Fibroblast of skin of left quadriceps (primary cell): ENCODE measurements at regions not wholly inside any gene's neighbourhood (a gene's known extent, or its start where the extent isn't known, plus 50 kb on each side); places are given as distances from the start of the nearest gene placed in this dataset.

Experiments used
- DNase-seq, 2 experiments: peaks; one replicate each; pipeline ENCODE4 v3.0.0-alpha.2; 2013; ENCODE audit warnings: low read depth in 2 of 2

DNA sequence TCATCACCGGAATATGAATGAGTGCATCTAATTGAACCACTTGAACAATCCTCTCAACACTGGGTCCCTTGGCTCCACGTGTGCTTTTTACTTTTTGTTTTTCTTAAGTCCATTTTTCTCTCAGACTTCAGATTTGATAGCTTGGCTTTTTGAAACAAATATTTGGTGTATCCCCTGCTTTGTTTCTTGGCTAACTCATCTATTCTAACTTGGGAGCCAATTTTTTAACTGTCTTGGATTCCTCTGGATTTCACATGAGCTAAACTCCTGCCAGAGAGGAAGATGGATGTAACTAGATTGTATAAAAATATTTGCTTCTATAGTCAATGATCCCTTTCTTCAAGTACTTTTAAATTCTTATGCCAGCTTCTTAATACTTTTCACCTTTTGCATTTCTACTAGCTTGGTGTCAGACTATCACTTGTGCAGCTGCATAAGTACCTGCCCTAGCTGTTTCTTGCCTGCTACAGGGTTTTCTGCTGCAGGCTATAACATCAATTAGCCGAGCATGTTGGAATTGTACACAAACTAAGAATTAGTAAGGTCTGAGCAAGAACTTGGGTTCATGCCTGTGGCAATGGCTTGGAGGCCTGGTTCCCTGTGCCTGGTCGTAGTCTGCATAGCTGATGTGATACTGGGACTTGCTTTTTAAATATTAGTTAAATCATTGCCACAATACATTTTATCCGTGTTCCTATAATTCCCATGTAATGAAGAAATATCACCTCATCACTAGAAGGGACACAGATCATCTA lies 281.5 kb downstream of the EN1 start:
- no peak for DNase-seq

DNA sequence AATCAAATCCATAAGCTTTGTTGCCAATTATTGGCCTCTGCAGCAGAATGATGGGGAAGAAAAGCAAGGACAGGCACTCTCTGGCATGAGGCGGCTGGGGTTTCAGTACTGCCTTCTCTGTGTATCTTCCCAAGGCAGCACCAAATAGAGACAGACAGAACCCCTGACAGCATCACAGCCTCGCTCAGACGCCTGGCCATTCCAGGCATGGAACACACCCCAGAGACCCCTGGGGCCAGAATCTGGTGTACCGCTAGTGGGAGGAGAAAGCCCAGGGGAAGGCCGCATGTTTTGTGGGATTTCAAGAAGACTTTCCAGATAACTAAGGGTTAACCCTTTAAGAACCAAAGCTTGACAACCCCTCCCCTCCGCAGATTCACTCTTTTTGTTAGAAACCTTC lies 282.1 kb downstream of the EN1 start:
- DNase-seq = no peak

DNA sequence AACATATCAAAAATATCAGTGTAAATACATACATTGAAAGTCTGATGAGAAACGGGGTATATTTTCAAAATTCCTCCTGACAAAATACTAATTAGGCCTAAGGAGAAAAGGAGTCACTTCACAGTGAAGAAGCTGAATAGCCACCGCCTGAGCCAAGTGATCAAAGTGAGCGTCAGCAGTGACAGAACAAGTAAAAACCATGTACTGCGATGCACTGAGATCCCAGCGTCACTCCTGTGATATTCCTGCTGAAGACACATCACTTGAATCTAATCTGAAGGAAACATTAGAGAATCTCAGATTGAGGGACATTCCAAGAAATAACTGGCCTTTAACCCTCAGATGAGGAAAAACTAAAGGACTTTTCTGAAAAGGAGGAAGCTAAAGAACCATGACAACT lies 285.3 kb downstream of the EN1 start:
- DNase-seq = no peak

DNA sequence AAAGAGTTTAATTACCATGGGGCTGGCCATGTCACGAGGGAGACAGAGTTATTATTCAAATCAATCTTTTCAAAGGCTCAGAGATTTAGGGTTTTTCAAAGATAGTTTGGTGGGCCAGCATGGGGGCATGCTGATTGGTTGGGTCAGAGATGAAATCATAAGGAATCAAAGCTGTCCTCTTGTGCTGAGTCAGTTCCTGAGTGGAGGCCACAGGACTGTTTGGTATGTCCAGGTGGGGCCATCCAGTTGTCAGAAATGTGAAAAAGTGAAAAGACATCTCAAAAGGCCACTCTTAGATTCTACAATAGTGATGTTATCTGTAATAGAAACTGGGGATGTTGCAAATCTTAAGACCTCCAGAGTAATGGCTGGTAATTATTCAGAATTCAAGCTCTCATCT lies 288.6 kb downstream of the EN1 start:
- no peak for DNase-seq

DNA sequence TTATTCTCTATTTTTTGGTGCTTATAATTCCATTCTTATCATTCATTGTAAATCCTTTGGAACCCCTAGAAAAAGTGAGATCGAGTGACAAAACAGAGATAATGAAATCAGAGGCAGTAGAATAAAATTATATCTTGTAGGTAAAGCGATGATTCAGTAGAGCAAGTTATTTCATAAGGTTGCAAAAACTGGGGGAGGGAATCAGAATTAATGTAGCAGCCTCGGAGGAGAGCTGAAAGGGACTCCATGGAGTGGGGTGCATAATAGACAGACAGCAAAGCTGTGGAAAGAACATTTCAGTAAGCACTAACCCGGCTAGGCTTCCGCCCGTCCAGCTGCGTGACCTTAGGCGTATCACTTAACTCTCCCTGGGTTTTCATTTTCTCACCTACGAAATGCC lies 289.7 kb downstream of the EN1 start:
- no peak for DNase-seq

DNA sequence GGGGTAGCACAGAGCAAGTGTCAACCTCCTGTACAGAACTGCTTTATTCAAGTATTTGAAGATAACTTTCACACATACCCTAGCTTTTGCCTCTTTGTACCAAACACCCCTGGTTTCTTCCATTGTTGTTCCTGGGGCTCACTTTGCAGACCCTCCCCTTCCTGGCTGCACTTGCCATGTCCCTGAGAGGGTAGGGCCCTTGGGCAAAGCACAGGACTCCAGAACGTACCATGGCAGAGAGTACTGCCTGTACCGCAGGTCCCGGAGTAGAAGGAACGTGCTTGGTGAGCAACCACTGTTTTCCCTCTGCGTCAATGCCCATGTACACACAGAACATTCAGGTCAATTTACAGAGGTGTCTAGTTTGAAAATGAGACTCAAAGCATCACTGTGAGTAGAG lies 290.4 kb downstream of the EN1 start:
- no peak for DNase-seq

DNA sequence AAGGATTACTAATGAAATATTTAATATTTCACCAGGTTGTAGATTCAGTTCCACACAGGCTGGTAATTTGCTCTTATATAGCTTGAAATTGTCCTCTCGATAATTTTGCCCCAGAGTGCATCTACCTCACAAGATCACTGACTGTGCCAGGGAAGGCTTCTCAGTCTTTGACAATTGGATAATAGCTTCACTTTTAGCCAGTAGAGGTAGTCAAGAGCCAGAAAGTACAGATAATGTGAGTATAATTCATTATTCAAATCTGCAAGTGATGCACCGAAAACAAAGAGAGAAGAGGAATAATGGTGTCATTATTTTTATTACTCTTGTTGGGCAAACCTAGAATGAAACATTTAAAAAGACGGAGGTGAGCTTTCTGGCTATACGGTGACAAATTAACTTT lies 292.8 kb downstream of the EN1 start:
- DNase-seq = no peak

DNA sequence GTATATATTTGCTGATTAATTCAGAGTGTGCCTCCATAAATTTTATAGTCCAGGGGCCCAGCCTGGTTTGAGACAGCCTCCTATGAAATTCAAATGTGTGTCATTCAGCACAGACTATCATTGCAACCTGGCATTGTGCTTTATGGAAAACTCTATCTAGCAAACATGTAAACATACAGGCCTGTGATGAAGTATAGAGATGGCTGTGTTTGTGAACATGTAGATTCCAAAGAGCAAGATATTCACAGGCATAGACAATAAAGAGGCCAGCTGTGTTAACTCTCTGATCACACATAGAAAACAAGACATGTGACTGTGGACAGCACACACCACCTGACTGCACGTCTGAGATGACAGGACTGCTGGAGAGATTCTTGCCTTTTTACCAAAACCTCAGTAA lies 297.9 kb downstream of the EN1 start:
- DNase-seq = no peak

DNA sequence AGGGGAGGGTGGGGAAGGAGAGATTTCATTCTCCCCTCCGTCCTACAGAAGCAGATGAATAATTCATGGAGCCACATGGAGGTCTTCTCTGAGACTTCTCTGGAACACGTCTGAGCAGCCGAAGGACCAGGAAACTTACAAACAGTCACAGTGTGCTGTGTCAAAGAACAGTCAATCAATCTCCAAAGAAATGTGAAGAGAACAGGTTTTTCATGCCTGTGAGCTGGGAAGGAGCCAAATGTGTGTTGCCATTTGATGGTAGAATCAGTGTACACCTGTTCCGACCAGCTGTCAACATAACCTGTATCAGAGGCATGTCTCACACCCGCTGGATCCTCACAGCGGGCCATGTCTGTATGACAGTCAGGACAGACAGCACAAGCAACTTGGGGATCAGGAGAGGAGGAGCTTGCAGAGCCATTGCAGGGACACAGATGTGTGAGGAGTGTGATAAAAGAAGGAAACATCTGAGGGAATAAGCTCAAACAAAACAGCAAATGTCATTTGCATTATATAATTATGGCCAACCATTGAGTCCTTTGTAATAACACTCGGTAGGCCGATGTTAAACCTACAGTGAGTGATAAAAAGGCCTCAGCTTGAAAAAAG lies 298.5 kb downstream of the EN1 start:
- DNase-seq = no peak

DNA sequence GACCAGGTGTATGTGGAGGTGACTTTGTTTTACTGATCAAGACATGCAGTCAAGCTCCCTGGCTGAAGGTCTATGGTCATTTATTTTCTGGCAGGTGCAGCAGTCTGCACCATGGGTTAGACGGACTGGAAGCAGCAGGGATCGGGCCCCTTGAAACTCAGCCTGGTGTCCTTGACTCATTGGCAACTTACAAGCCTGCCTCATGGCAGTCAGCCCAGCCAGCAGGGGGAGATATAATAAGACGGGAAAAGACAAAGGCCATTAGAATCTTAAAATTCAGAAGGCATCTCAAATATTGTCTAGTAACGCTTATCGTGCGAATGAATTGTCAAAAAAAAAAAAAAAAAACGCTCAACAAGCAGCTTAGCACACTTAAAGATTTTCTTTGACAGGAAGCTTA lies 308.2 kb downstream of the EN1 start:
- DNase-seq = no peak

DNA sequence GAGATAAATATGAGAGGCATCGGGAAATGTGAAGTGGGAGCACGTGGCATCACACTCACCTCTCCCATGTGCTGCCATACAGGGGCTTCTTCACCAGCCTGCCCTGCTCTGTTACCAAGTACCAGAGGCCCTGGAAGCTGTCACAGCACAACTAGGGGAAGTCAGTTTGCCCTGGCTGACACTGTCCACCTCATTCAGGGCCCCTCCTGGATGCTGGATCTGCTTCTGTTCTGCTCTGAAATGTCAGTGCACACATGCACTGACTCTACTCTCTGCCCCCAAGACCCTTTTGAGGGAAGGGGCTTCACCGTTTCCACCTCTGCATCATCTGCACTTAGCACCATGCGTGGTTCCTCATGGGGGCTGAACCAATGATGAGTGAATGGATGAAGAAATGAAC lies 311.1 kb downstream of the EN1 start:
- no peak for DNase-seq

DNA sequence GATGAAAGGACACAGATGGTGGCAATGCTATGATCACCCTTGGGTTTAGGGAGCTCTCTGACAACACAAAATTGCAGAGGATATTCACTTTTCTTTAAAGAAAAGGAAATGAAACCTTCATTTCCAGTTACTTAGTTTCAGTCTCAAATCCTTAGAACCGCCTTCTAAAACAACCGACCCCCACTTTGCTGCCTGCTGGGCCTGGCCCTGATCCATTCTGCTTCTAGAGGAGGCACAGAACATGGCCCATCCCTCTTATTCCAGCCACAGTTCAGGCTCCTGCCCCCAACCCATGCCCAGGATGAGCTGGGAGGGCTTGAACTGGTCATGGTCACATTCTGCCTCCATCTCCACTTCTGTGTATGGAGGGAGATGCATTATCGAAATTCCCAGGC lies 311.6 kb downstream of the EN1 start:
- no peak for DNase-seq

DNA sequence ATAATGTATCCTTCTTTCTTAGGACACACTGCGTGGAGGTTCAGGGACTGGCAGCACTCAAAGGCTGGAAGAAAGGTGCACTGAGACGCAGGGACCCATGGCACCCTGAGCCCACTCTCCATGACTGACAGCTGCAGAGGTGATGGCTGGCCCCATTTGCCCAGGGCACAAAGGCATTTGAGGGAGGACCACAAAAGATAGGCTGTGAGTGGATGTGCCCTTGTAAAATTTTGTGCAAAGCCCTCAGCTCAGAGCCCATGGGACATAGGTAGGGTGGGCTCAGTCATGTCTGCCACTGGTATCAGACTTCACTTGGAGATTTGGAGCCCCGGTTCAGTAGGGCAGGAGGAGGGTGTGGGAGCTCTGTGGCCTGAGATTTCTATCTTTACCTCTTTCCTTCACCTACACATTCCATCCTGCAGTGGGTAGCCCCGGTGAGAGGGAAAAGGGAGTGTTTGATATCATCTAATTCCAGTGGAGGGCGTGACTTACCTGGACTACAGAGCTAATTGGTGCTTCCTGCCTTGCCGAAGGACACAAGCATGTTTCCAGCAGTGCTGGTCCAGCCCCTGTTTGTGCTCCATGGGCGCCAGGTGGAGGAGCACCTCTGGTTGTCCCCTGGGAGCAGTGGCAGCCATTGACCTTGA lies 312.2 kb downstream of the EN1 start:
- DNase-seq = no peak

DNA sequence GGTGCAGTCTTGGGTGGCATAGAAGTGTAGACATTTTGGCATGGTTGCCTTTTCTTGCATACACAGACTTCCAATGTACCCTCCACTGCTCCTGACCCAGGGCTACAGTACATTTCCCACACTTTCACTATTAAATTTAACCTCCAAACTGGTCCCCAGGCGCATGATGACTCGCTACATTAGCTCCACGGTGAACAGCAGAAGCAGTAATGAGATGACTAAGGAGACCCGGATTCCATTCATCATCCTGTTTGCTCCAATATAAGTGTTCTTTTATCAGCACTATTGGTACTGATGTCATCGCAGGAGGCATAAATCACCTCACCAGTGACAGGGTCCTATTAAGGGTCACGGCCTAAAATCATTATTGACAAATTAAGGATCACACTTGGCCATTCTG lies 316.5 kb downstream of the EN1 start:
- peak; percentile 59 to 67 for DNase-seq

DNA sequence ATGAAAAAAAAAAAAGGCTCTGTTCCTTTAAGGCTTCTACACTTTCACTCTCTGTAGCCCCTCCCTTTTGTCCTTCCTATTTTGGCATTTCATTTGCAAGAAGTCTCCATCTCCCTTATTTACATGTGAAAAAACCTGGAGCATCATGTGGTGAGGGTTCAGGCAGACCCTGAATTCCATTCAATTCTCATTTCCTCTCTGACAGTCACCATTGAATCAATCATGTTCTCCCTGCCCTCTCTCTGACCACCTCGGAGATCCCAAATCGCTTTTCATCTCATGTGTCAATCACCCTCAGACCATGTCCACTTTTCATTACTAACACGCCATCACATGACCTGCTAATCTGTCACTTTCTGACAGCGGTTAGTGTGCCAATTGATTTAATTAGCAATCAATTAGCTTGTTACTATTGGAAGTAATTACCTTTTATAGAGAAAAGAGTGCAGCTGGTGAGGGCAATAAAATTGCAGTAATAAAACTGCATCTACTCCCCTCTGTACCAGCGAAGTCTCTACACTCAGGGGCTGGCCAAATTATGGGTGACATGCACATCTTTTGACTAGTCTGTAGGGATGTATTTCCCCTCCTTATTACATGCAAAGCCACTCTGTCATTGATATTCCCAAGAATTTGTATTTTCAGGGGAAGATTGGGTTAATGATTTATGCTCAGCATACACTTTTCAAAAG lies 317.4 kb downstream of the EN1 start:
- DNase-seq = no peak

DNA sequence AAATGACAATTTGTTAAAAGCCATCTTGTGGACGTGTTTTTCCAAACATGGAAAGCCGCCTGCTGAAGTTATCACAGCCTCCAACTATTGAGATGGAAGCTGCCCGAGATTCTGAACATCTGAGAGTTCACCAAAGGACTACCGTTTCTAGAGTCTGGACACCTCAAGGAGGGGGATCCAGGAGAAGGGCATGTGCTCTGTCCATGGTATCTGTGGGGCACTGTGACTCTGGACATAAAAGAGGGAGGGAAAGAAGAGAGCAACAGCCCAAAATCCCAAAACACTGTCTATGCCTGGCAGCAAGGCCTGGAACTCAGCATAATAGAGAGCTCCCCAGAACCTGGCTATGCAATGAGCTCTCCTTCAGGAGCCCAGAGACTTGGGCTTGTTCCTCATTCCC lies 319.9 kb downstream of the EN1 start:
- DNase-seq = no peak

DNA sequence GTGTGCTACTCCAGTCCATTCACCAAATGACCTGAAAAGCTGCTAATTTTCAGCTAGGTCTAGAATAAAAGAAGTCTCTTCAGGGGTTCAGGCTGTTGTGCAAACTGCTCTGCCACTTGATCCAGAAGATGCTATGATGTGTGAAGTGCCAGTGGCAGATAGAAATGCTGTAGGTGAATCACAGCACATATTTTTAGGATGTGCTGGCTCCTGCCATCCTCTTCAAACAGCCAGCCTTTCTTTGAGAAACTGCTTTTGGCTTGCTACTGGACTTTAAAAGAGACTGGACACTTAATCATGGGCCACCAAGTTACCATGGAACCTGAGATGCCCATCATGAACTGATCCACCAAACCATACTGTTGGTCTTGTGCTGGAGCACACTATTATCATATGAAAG lies 322.1 kb downstream of the EN1 start:
- DNase-seq = no peak

DNA sequence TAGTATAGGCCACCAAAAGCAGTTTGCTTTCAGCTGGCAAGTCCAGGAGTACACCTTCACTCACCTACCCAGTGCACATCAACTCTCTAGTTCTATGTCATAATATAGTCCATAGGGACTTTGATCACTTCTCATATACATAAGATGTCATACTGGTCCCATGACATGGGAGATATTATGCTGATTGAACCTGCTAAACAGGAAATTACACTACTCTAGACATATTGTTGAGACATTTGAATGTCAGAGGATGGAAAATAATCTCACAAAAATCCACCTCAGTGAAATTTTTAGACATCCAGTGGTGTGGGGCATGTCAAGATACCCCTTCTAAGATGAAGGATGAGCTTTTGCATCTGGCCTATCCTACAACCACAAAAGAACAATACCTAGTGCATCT lies 322.5 kb downstream of the EN1 start:
- no peak for DNase-seq

DNA sequence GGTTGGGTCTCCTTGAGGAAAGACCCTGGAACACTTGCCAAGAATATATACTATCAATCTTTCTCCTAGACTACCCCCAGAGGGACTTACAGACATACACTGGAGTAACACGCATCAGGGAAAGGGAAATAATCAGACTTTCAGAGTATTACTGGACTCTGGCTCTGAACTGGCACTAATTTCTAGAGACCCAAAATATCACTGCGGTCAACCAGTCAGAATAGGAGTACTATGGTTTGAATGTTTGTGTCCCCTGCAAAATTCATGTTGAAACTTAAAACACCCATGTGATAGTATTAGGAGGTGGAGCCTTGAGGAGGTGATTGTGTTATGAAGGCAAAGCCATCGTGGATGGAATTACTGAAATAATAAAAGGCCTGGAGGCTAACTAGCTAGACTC lies 323.7 kb downstream of the EN1 start:
- DNase-seq = no peak

DNA sequence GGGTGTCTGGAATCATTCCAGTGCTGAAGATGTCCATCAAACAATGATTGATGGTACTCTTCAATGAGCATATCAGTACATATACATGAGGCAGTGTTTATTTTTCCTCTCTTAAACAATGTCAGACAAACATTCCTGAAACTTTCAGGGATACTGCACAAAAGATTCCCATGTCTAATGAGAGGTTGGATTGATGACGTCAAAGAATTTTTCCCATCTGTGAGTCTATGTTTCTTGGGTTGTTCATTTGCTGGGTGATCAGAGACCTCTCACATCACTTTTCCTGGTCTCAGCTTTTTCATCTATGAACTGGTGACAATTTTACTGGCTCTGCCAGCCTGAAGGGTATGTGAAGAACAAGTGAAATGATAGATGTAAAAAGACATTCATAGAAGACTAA lies 325.5 kb downstream of the EN1 start:
- no peak for DNase-seq

DNA sequence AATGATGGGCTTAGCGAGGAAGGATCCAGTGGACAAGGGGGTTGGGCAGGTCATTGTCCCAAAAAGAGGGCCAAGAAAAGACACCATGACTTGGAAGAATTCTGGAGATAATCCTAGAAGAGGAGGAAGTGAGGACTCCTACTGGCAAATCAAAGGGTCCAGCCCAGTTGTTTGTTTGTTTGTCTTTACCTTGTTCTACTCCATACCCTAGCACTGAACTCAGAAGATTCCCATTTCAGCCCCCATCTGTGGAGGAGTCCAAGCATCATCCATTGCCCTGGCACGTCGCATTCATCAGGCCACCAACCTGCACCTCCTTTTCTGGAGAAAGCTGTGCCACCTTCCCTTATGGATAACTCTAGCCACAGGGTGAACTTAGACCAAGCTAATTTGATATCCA lies 326.2 kb downstream of the EN1 start:
- DNase-seq = no peak

DNA sequence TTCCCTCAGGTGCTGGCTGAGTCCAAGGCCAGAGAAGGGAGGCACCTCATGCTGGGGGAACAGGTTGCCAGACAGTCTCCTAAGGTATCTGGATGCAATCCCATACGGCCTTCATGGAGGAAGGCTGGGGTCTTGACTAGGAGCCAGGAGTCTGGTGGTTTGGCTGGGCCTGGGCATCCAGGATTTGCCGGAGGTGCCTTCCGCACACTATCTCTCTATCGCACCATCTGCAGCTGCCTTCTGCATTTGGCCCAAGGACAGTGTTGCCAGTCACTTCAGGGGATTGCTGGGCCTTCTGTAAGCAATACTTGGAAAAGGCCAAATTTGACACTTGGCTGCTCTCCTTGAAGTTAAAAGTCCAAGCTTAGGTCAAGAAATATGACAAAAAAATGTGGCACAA lies 327.2 kb downstream of the EN1 start:
- no peak for DNase-seq

DNA sequence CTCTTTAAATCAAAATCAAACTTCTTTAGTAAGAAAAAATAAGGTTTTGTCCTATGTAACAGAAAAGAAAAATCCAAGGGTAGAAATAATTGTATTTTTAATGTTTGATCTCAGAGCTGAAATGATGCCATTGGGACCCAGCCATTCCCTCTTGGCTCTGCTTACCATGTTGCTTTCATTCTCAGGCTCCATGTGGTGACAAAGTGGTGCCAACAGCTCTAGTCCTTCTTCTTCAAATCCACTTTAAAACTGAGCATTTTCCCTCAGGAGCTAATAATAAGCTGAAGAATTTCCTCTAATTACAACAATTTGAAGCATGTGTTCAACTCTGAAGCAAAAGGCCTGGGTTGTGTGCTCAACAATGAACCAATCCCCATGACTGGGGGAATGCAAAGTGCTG lies 327.9 kb downstream of the EN1 start:
- no peak for DNase-seq
